HG03457 (cell line): ENCODE measurements at regions not wholly inside any gene's neighbourhood (a gene's known extent, or its start where the extent isn't known, plus 50 kb on each side); places are given as distances from the start of the nearest gene placed in this dataset.
"Not testable (repeated sequence)": the region's sequence is repeated elsewhere in the genome, so short reads cannot be mapped to it uniquely, and the experiment has no call there.

ENCODE experiments used
- ATAC-seq: cut with Tn5 transposase; IDR thresholded peaks from one replicate; pipeline ENCODE4 v1.9.1; 2021; ENCODE audit warnings: moderate number of reproducible peaks; ENCODE audit not compliant: unreplicated experiment

GRCh38 chr20:5453316-5453715 is 136.6 kb upstream of the PROKR2 start:
- ATAC-seq = not testable (repeated sequence)

GRCh38 chr20:5452691-5453090 is 135.9 kb upstream of the PROKR2 start:
- ATAC-seq = not testable (repeated sequence)

DNA sequence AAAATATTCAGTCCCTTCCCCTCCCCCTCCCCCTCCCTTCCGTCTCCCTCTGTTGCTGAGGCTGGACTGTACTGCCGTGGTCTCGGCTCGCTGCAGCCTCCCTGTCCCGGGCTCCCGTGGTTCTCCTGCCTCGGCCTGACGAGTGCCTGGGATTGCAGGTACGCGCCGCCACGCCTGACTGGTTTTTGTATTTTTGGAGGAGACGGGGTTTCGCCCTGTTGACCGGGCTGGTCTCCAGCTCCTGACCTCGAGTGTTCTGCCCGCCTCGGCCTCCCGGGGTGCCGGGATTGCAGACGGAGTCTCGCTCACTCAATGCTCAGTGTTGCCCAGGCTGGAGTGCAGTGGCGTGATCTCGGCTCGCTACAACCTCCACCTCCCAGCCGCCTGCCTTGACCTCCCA is 135.5 kb upstream of the PROKR2 start:
- not testable (repeated sequence) for ATAC-seq

DNA sequence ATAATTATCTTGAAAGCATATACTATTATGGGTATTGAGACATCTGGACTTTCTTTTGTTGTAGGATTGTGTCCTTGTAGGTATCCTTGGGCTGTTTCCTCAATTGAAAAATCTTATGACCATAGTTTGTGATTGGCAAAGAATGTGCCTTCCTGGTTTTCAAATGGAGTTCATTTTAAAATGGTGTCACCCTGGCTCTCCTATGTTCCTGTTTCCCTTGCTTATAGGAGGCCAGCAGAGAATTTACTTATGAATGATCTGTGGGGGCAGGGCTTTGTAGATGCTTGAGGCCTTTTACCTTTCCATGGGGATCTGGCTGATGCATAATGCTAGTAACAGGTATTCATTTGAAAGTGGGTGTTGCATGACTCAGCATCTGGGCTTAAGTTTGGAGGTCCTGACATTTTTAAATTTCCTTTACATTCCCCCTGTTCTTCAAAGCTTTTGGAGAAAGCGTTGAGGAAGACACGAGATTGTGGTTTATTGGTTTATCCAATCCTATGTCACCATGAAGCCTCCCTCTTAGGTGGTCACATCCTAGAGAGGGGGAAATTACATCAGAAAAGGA is 135.0 kb upstream of the PROKR2 start:
- no peak for ATAC-seq

DNA sequence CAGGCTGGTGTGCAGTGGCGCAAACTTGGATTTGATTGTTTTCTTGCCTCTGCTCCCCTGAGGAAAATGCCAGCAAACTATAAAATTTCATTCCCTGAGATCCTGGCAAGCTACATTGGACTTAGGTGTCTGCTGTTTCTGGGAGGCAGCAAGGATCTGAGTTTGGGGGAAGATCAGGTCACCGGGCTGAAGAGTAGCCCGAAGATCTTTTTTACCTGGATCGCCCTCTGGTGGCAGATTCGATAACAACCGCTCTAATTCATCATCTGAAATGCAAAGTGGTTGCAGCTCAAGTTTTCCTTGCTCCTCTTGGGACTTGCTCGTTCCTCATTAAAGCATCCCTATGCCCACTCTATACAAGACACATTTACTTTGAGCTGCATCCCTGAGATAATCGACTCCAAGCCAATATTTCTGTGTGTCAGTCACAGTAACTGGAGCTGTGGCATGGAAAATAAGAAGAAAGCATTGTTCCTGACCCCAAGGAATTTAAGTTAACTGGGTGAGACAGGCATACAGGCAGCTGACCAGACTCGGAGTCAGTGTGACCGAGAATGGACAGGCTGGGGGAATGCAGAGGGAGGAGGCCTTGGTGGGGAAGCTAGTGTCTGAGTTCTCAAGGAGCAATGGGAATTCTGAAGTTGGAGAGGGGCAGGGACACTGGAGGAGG is 131.8 kb upstream of the PROKR2 start:
- no peak for ATAC-seq

GRCh38 chr20:5447188-5447587 is 130.4 kb upstream of the PROKR2 start:
- ATAC-seq = no peak

GRCh38 chr20:5445611-5446010 is 128.9 kb upstream of the PROKR2 start:
- ATAC-seq = no peak

GRCh38 chr20:5442101-5442500 is 125.3 kb upstream of the PROKR2 start:
- no peak for ATAC-seq

GRCh38 chr20:5434116-5434515 is 117.4 kb upstream of the PROKR2 start:
- ATAC-seq = no peak

DNA sequence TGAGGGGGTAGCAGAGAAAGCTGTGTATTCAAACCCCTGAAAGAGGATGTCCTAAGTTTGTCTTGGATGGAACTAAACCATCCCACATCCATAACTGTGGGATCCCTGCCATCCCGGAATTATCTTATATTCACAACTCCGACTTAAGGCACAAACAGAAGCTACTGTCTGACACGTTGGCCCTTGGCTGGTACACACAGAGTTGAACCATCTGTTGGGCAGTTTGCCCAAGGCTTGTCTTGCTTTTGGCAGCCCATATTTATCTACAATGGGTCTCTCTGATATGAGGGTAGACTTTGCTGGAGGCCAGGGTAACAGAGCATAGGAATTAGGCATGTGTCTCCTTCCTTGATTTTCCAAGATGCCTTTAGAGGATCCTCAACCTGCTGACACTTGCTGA is 116.6 kb upstream of the PROKR2 start:
- no peak for ATAC-seq

- no peak for ATAC-seq
Observed at GRCh38 chr20:5432030-5432429, 115.3 kb upstream of the PROKR2 start.

GRCh38 chr20:5430670-5431069 is 113.9 kb upstream of the PROKR2 start:
- no peak for ATAC-seq

DNA sequence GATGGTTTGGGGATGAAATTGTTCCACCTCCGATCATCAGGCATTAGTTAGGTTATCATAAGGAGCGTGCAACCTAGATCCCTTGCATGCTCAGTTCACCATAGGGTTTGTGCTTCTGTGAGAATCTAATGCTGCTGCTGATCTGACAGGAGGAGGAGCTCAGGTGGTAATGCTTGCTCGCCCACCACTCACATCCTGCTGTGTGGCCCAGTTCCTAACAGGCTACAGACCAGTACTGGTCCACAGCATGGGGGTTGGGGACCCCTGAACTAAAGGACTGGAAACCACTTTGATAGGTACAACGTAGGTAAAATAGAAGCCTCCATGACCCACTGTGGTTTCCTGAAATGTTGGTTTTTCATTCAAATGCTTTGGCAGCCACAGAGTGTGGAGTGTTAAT is 109.3 kb upstream of the PROKR2 start:
- no peak for ATAC-seq

DNA sequence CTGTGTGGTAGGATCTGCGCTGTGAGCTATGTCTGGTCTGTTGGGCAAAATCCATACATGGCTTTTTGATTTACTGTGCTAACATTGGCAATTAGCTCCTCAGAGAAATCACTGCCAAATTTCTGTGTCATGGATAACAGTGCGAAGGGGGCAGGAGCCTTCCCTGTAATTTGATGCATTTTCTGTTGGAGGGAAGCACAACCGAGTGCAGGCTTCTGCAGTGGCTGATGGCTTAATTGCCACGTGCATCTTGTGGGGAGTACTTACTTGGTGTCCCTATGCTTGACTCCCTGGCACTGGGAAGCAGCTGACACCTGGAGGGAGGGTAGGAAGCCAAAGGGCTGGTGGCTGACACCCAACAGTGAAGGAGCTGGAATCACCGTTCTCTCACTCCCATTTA is 99.3 kb upstream of the PROKR2 start:
- no peak for ATAC-seq

DNA sequence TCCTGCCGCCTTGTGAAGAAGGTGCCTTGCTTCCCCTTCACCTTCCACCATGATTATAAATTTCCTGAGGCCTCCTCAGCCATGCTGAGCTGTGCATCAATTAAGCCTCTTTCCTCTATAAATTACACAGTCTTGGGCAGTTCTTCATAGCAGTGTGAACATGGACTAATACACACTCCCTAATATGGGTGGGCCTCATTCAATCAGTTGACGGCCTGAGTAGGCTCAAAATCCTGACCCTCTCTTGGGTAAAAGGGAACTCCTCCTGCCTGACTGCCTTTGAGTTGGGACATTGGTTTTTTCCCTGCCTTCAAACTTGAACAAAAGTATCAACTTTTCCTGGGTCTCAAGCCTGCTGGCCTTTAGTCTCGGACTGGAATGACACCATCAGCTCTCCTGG is 96.6 kb upstream of the PROKR2 start:
- ATAC-seq = no peak

GRCh38 chr20:5410470-5410869 is 93.7 kb upstream of the PROKR2 start:
- ATAC-seq = no peak

DNA sequence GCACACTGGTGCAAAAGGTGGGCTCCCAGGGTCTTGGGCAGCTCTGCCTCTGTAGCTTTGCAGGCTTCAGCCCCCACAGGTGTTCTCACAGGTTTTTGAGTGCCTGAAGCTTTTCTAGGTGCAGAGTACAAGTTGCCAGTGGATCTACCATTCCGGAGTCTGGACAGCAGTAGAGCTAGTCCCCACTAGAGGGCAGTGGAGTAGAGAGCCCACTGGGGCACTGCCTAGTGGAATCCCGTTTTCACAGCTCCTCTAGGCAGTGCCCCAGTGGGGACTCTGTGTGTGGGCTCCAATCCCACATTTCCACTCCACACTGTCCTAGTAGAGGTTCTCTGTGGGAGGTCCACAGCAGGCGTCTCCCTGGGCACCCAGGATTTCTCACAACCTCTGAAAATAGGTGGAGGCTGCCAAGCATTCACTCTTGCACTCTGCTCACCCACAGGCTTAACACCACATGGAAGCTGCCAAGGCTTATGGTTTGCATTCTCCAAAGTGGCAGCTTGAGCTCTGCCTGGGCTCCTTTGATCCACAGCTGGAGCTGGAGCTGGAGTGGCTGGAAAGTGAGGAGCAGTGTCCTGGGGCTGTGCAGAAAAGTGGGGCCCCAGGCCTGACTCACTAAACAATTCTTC is 86.3 kb upstream of the PROKR2 start:
- ATAC-seq = peak; percentile 63

- no peak for ATAC-seq
Observed at GRCh38 chr20:5401277-5401875, 84.6 kb upstream of the PROKR2 start.

DNA sequence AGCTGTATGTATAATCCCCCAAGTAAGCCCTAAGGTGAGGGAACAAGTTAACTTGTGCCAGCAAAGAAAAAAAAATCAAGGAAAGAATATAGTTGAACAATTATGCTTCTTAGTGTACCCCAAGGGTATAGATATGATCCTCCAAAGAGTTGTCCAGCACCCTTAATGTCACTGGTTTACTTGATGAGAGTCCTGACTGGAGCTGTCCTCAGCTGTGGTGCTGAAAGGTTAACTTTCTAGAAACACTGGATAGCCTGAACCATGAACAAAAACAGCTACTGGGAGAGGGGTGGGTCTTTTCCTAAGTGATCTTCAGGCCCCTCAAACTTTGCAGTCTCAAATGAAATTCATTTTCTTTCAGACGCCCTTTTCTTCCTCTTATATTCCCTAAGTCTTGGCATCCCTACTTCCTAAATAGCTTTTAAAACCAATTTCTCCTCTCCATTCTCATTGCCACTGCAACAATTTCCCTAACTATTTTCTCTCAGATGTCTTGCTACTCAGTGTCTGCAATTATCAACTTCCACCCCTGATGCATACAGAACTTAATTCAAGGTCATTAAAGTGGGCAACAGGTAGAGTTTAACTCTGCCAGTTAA is 83.5 kb upstream of the PROKR2 start:
- no peak for ATAC-seq

- ATAC-seq = no peak
Observed at GRCh38 chr20:5397393-5397792, 80.6 kb upstream of the PROKR2 start.

- ATAC-seq = no peak
Observed at GRCh38 chr20:5395932-5396727, 79.4 kb upstream of the PROKR2 start.
